22Rv1 (cell line): ENCODE measurements at regions not wholly inside any gene's neighbourhood (a gene's known extent, or its start where the extent isn't known, plus 50 kb on each side); places are given as distances from the start of the nearest gene placed in this dataset.

ENCODE experiments used
- H3K27ac ChIP-seq: fragments of 450-650 bp; 2 replicates; pipeline ENCODE4 v1.5.1; 2017
- CTCF ChIP-seq: fragments of 450-650 bp; IDR thresholded peaks from 2 replicates; pipeline ENCODE4 v1.5.1; 2017; ENCODE audit warnings: mild to moderate bottlenecking
- ZFX ChIP-seq: fragments of 450-650 bp; IDR thresholded peaks from 2 replicates; pipeline ENCODE4 v1.6.1; 2017; ENCODE audit warnings: antibody characterized with exemption, borderline replicate concordance

DNA sequence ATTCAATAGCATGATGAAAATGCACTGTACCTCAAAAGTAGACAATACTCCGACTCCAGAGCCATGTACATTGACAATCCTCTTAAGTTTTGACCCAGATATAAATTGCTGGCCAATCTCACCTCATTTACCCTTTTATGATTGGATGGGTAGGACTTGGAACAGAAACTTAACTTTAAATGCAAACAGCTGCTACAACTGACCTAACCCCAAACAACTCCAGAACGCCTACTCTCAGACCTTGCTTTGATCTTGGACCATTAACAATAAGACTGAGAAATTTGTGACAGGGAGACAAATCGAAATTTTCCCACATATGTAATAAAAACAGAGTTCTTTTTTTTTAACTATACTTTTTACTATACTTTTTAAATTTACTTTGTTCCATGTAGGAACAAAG, 200.5 kb upstream of the MCHR2 start:
- TF ChIP-seq CTCF (no peak), ZFX (no peak)
- no peak overlapping the region for H3K27ac ChIP-seq

- no peak overlapping the region for H3K27ac ChIP-seq
- TF ChIP-seq CTCF (no peak), ZFX (no peak)
Measured at GRCh38 chr6:100188754-100189153, 194.7 kb upstream of the MCHR2 start.

DNA sequence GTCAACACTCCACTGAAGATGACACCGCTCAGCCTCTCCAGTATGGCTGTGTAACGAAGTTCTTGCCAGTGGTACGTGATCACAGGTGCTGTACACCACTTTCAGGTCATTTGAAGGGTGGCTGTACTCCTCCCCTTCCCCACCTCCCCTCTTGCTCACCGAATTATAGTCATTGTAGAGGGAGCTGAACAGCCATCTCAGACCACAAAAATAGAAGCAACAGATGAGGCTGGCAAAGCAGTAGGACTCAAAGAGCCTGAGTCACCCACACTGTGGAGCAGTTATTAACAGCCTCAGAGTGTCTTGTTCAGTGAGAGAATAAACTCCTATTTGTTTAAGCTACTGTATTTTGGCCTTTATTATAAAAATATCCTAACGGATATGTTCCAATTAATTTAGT, 192.5 kb upstream of the MCHR2 start:
- TF ChIP-seq CTCF (no peak), ZFX (no peak)
- H3K27ac ChIP-seq, result no peak overlapping the region

DNA sequence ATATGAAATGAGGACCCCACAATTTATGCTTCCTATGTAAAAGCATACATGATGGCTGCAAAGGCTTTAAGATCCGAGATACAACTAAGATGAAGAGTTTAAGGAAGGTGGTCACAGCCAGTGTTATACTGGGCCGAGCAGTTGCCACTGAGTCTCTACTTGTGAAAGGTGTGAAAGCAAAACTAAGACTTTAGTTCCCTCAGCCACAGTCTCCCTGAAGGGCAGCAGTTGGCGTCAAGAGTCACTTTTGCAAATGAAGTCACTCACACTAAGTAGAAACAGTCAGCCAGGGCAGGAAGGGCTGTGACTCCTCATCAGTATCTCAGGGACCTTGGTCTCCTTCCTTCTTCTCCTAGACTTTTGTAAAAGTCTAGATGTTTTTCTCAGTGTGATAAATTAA, 191.6 kb upstream of the MCHR2 start:
- TF ChIP-seq CTCF (no peak), ZFX (no peak)

GRCh38 chr6:100184473-100184872, 190.4 kb upstream of the MCHR2 start:
- TF ChIP-seq ZFX (no peak), CTCF (no peak)
- H3K27ac ChIP-seq, result no peak overlapping the region

More for the DNA sequence above, 191.6 kb upstream of the MCHR2 start:
- no peak overlapping the region for H3K27ac ChIP-seq

GRCh38 chr6:100182313-100182712, 188.3 kb upstream of the MCHR2 start:
- TF ChIP-seq ZFX (no peak), CTCF (no peak)

GRCh38 chr6:100181309-100181708, 187.3 kb upstream of the MCHR2 start:
- TF ChIP-seq CTCF (no peak), ZFX (no peak)
- no peak overlapping the region for H3K27ac ChIP-seq

More at GRCh38 chr6:100182313-100182712, 188.3 kb upstream of the MCHR2 start:
- H3K27ac ChIP-seq, result no peak overlapping the region
